ENCODE measurements at regions not wholly inside any gene's neighbourhood (a gene's known extent, or its start where the extent isn't known, plus 50 kb on each side); places are given as distances from the start of the nearest gene placed in this dataset.

DNA sequence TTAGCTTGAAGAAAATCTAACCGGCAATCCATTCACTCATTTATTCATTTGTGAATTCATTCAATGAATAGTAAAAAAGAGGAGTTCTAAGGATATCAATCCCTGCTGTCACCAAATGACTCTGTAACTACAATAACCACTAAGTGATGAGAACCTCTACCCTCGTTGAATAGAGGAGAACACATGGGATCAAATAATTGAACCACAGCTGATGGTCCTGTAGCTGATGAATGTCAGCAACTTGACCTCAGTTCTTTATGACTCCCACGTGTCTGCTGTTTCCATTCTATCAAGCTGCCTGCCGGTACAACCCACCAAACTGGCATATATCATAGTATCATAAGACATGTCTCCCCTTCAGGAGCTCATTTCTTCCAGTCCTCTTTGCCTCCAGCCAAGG is 150.3 kb downstream of the PTGER3 start:
- Histone ChIP-seq H3K4me2 (ENCODE audit: insufficient read depth, low read length) (no peak overlapping the region), H3K79me2 (ENCODE audit: control insufficient read depth, insufficient read depth, low read length) (no peaks in the 10 kb centered on the region), H3K27me3 (ENCODE audit: control insufficient read depth in 2 of 2, insufficient read depth in 2 of 2, low read length in 2 of 2) (no peaks in the 10 kb centered on the region), H3K4me3 (no peak overlapping the region), H3K9me3 (replicated peaks; ENCODE audit: control insufficient read depth, insufficient read depth, low read depth, low read length) (no peaks in the 10 kb centered on the region), H4K20me1 (replicated peaks; ENCODE audit: control insufficient read depth, insufficient read depth, low read length) (no peaks in the 10 kb centered on the region), H3K27ac (ENCODE audit: extremely low read depth, low read depth, low read length) (no peak overlapping the region), H3K9me1 (ENCODE audit: control insufficient read depth, insufficient read depth, low read length) (no peaks in the 10 kb centered on the region), H2AFZ (ENCODE audit: low read depth, low read length) (no peak overlapping the region), H3K4me1 (replicated peaks in 1 of 2; ENCODE audit: control insufficient read depth in 2 of 2, insufficient read depth in 2 of 2, low read length in 2 of 2) (peaks cover 0 to 20% of the 10 kb centered on the region in 2 experiments; a peak in 3 of 5 replicates), H3K36me3 (ENCODE audit: control insufficient read depth, insufficient read depth, low read length) (no peaks in the 10 kb centered on the region), H3K9ac (ENCODE audit: insufficient read depth in 1 of 2, low read depth in 2 of 2, low read length in 2 of 2) (no peak overlapping the region)
- ATAC-seq (no peak), FAIRE-seq (peak; percentile 37), DNase-seq (ENCODE audit: extremely low read depth in 1 of 4, low spot score in 3 of 4) (no peak)
- TF ChIP-seq GABPA (tag; conservative IDR thresholded peaks at IDR 0.05; ENCODE audit: low read depth): no peak
- CTCF ChIA-PET (ENCODE audit: low intra/inter-chr PET ratio): no interaction called here
- no TSS peak for BruUV-seq (replicated peaks)
- intact Hi-C loops (cut with micrococcal nuclease) (loop anchor here (5.0 kb wide), 1 partner anchor 150 kb away; the partner anchor contains the start of gene PTGER3), in situ Hi-C loops (cut with MboI) (no loop called here)
- POLR2A ChIA-PET: interaction anchor here (1.1 to 2.9 kb wide), 3 partner anchors 10 to 13 kb away, joined by 3 to 16 read pairs (median 4); no protein-coding TSS in a partner anchor
- WGBS (ENCODE audit: insufficient coverage, low coverage, missing lambda C conversion rate): 9% methylated on average over 4 of the region's 4 CpGs

DNA sequence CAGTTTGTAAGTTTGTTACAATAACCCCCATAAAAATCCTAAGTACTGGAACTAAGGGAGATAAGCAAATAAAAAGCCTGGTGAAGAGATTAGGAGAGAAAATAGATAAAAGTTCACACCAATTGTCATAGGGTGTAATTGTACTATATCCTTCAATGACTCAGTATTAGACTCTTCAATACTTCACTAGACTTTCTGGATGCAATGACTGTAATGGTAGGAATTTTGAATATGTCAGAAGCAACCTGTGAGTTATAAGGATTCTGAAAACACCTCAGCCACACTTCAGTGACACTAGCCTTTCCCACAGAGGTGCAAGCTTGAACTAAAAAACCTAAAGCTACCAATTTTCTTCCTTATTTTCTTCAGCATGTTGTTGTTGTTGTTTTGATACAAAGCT is 147.9 kb downstream of the PTGER3 start:
- no peak overlapping the region for H3K4me3 ChIP-seq
- no peak overlapping the region for H3K27ac ChIP-seq (ENCODE audit: extremely low read depth, low read depth, low read length)
- no peak overlapping the region for H3K9ac ChIP-seq (ENCODE audit: insufficient read depth in 1 of 2, low read depth in 2 of 2, low read length in 2 of 2)
- peaks cover 0 to 20% of the 10 kb centered on the region in 2 experiments; a peak in 3 of 5 replicates for H3K4me1 ChIP-seq (replicated peaks in 1 of 2; ENCODE audit: control insufficient read depth in 2 of 2, insufficient read depth in 2 of 2, low read length in 2 of 2)
- H3K27me3 ChIP-seq (ENCODE audit: control insufficient read depth in 2 of 2, insufficient read depth in 2 of 2, low read length in 2 of 2): no peaks in the 10 kb centered on the region
- intact Hi-C loops (cut with micrococcal nuclease): loop anchor here (5.0 kb wide), 1 partner anchor 148 kb away; the partner anchor contains the start of gene PTGER3
- no peaks in the 10 kb centered on the region for H3K9me3 ChIP-seq (replicated peaks; ENCODE audit: control insufficient read depth, insufficient read depth, low read depth, low read length)
- no peak for TF ChIP-seq FUS (optimal IDR thresholded peaks at IDR 0.05; ENCODE audit: low read depth, low read length)
- TF ChIP-seq CBX2 (IDR thresholded peaks at IDR 0.05; ENCODE audit: insufficient read depth, low read length, poor library complexity, severe bottlenecking): no peak
- TF ChIP-seq NFE2 (IDR thresholded peaks at IDR 0.05; ENCODE audit: low read depth): no peak
- TF ChIP-seq MAFK (IDR thresholded peaks at IDR 0.05; ENCODE audit: low read length): no peak
- no peak for TF ChIP-seq MECOM (CRISPR knock-in tag; IDR thresholded peaks at IDR 0.05)
- no peak for TF ChIP-seq FOXA3 (CRISPR knock-in tag; conservative IDR thresholded peaks at IDR 0.05 in 1 of 2, IDR thresholded peaks at IDR 0.05 in 1 of 2)
- TF ChIP-seq HNRNPH1 (optimal IDR thresholded peaks at IDR 0.05; ENCODE audit: low read depth, low read length): no peak
- no peak overlapping the region for H3K4me2 ChIP-seq (ENCODE audit: insufficient read depth, low read length)
- in situ Hi-C loops (cut with MboI): no loop called here
- no peaks in the 10 kb centered on the region for H3K79me2 ChIP-seq (ENCODE audit: control insufficient read depth, insufficient read depth, low read length)
- H3K9me1 ChIP-seq (ENCODE audit: control insufficient read depth, insufficient read depth, low read length): no peaks in the 10 kb centered on the region
- H3K36me3 ChIP-seq (ENCODE audit: control insufficient read depth, insufficient read depth, low read length): no peaks in the 10 kb centered on the region
- H4K20me1 ChIP-seq (replicated peaks; ENCODE audit: control insufficient read depth, insufficient read depth, low read length): no peaks in the 10 kb centered on the region
- no peak for DNase-seq (ENCODE audit: extremely low read depth in 1 of 4, low spot score in 3 of 4)
- no TSS peak for BruUV-seq (replicated peaks)
- ChIA-PET POLR2A (no interaction called here), CTCF (ENCODE audit: low intra/inter-chr PET ratio) (no interaction called here)
- no peak overlapping the region for H2AFZ ChIP-seq (ENCODE audit: low read depth, low read length)
- FAIRE-seq: no peak
- ATAC-seq: no peak

Measured in K562 (cell line).